HFFc6 (cell line): ENCODE measurements at regions not wholly inside any gene's neighbourhood (a gene's known extent, or its start where the extent isn't known, plus 50 kb on each side); places are given as distances from the start of the nearest gene placed in this dataset.

ENCODE experiments used
- DNase-seq: peaks from one replicate; pipeline ENCODE4 v3.0.0-alpha.2; 2018
- H3K27ac Mint-ChIP-seq: 2 replicates; pipeline ENCODE4 v1.8.0; 2020; ENCODE audit warnings: mild to moderate bottlenecking, mixed read lengths
- H3K27me3 Mint-ChIP-seq: 2 replicates; pipeline ENCODE4 v1.8.0; 2021; ENCODE audit warnings: mild to moderate bottlenecking, moderate library complexity, mixed read lengths; ENCODE audit not compliant: insufficient read depth
- H3K36me3 Mint-ChIP-seq: 2 replicates; pipeline ENCODE4 v1.8.0; 2021; ENCODE audit warnings: low read depth, mixed read lengths
- H3K4me1 Mint-ChIP-seq: 2 replicates; pipeline ENCODE4 v1.8.0; 2020; ENCODE audit warnings: low read depth, mixed read lengths
- H3K4me3 Mint-ChIP-seq: 2 replicates; pipeline ENCODE4 v1.8.0; 2020; ENCODE audit warnings: mild to moderate bottlenecking, moderate library complexity, mixed read lengths
- H3K9me3 Mint-ChIP-seq: 2 replicates; pipeline ENCODE4 v1.8.0; 2020; ENCODE audit warnings: mild to moderate bottlenecking, mixed read lengths
- CTCF ChIP-seq: fragments of 200-600 bp; sonication (generic); IDR thresholded peaks from 2 replicates; pipeline ENCODE4 v1.5.0; 2021; ENCODE audit warnings: antibody characterized with exemption, mild to moderate bottlenecking

- Mint-ChIP-seq H3K36me3 (no peaks in the 10 kb centered on the region), H3K27me3 (no peaks in the 10 kb centered on the region), H3K4me3 (no peak overlapping the region), H3K9me3 (peaks cover 20% of the 10 kb centered on the region), H3K27ac (no peak overlapping the region), H3K4me1 (no peaks in the 10 kb centered on the region)
- no peak for TF ChIP-seq CTCF
- DNase-seq: no peak
These were observed 101.7 kb downstream of the NAA11 start for GRCh38 chr4:79223993-79224776.

GRCh38 chr4:79217025-79217424, 108.8 kb downstream of the NAA11 start:
- Mint-ChIP-seq H3K27me3 (no peaks in the 10 kb centered on the region), H3K4me3 (no peak overlapping the region), H3K36me3 (no peaks in the 10 kb centered on the region), H3K4me1 (no peaks in the 10 kb centered on the region), H3K9me3 (peaks cover 16% of the 10 kb centered on the region; the same call in 1 of the 2 replicates), H3K27ac (no peak overlapping the region)
- no peak for DNase-seq
- no peak for TF ChIP-seq CTCF

GRCh38 chr4:79213702-79214101, 112.2 kb downstream of the NAA11 start:
- H3K4me1 Mint-ChIP-seq: no peaks in the 10 kb centered on the region
- no peak overlapping the region for H3K27ac Mint-ChIP-seq
- H3K9me3 Mint-ChIP-seq: peaks cover 16% of the 10 kb centered on the region
- TF ChIP-seq CTCF: no peak
- DNase-seq: no peak
- no peak overlapping the region for H3K4me3 Mint-ChIP-seq
- H3K27me3 Mint-ChIP-seq: no peaks in the 10 kb centered on the region
- no peaks in the 10 kb centered on the region for H3K36me3 Mint-ChIP-seq

- Mint-ChIP-seq H3K4me3 (no peak overlapping the region), H3K9me3 (peaks cover 16% of the 10 kb centered on the region), H3K36me3 (no peaks in the 10 kb centered on the region), H3K27me3 (no peaks in the 10 kb centered on the region), H3K4me1 (no peaks in the 10 kb centered on the region), H3K27ac (no peak overlapping the region)
- no peak for DNase-seq
- TF ChIP-seq CTCF: no peak
These were observed 112.9 kb downstream of the NAA11 start for GRCh38 chr4:79213010-79213409.

GRCh38 chr4:79212311-79212710, 113.5 kb downstream of the NAA11 start:
- Mint-ChIP-seq H3K27ac (no peak overlapping the region), H3K27me3 (no peaks in the 10 kb centered on the region), H3K36me3 (no peaks in the 10 kb centered on the region), H3K4me1 (no peaks in the 10 kb centered on the region), H3K4me3 (no peak overlapping the region), H3K9me3 (peaks cover 17% of the 10 kb centered on the region)
- DNase-seq: no peak
- TF ChIP-seq CTCF: no peak
